GM06990 (cell line): ENCODE measurements at regions not wholly inside any gene's neighbourhood (a gene's known extent, or its start where the extent isn't known, plus 50 kb on each side); places are given as distances from the start of the nearest gene placed in this dataset.

Experiments
- DNase-seq: peaks from one replicate; pipeline ENCODE4 v3.0.0-alpha.2; 2011; ENCODE audit not compliant: insufficient read length; ENCODE audit errors: extremely low read depth
- H3K27me3 ChIP-seq: replicated peaks from 2 replicates; pipeline ENCODE4 v1.6.0; 2011; ENCODE audit warnings: low read length; ENCODE audit not compliant: control insufficient read depth, insufficient read depth
- H3K36me3 ChIP-seq: 2 replicates; pipeline ENCODE4 v1.5.1; 2011; ENCODE audit warnings: low read length; ENCODE audit not compliant: control insufficient read depth, insufficient read depth
- H3K4me3 ChIP-seq: replicated peaks from 2 replicates; pipeline ENCODE4 v1.5.1; 2011; ENCODE audit warnings: low read depth, mild to moderate bottlenecking, control low read depth, low read length
- CTCF ChIP-seq: IDR thresholded peaks from 2 replicates; pipeline ENCODE4 v1.5.1; 2011; ENCODE audit warnings: low read length, control low read depth, mild to moderate bottlenecking, inconsistent platforms; ENCODE audit not compliant: insufficient read depth, poor library complexity, severe bottlenecking

DNA sequence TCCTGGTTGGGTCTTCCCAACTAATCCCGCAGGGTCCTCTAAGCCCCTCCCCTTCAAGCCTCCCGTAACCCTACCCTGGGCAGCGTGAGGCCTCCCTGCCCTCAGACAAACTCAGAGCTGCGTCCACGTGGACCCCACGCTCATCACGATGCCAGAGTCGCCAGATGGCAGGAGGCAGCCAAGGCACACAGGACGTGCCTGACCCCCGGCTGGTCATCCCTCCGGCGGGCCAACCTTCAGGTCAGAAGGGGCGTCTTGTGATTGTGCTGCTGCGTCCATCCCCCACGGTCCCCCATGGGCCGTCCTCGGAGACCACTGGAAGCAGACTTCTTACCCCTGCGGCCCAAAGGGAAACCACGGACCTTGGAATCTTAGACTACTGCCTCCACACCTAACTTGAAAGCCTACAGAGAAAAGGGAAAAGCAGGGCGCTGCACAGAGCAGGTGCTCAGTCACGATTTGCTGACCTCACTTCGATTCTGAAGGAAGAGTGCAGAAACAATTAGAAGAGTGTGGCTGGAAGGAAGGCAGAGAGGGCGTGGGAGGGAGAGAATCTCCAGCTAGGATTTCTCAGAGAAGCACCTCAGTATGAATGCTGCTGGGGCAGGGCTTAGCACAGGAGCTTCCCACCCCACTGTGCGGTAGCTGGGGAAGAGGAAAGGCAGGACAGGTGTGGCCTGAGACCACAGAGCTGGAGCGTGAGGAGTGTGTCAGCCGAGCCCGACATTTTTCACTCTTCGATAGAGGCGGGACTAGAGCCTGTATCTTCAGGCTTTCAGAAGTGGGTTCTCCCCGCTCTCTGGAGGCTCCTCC lies 174.8 kb downstream of the ERCC6L2 start:
- Histone ChIP-seq H3K27me3 (peaks cover 2% of the 10 kb centered on the region; the same call in 1 of the 2 replicates), H3K4me3 (no peak overlapping the region), H3K36me3 (no peaks in the 10 kb centered on the region)
- no peak for TF ChIP-seq CTCF
- no peak for DNase-seq

DNA sequence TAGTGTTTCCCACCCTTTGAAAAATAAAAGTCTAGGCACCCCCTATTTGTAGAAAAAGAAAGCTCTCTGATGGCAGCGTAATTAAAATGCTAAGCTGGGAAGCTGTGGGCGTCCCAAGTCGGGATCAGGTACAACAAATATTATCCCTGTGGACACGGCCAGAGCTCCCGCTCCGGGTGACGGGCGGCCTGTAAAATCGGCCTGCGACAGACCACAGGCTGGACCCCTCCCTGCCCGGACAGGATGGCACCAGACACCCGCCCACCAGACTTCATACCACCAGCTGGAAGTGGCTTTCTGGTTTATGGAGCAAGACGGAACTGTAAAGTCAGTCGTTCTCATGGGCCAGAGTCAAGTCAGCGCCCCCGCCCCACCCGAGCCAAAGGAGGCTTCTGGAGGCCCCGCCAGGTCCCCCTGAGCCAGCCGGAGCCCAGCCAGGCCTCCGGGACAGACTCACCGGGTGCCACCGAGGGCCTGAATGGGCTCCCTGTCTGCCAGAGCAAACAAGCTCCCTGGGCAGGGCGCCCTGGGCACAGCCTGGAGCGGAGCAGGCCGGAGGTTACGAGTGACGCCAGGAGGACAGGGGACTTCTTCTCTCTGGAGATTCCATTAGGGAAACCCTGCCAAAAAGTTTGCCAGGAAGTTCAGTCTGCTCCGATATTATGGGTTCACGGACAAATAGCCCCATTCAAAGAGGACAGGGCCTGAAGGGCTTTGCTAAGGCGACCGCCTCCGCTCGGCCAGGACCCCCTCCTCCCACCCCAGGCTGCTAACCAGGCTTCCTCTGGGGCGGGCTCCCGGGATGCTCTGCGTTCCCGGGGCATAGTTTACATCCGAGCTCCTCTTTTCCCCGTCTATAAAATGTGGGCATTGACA lies 173.7 kb downstream of the ERCC6L2 start:
- TF ChIP-seq CTCF: no peak

DNA sequence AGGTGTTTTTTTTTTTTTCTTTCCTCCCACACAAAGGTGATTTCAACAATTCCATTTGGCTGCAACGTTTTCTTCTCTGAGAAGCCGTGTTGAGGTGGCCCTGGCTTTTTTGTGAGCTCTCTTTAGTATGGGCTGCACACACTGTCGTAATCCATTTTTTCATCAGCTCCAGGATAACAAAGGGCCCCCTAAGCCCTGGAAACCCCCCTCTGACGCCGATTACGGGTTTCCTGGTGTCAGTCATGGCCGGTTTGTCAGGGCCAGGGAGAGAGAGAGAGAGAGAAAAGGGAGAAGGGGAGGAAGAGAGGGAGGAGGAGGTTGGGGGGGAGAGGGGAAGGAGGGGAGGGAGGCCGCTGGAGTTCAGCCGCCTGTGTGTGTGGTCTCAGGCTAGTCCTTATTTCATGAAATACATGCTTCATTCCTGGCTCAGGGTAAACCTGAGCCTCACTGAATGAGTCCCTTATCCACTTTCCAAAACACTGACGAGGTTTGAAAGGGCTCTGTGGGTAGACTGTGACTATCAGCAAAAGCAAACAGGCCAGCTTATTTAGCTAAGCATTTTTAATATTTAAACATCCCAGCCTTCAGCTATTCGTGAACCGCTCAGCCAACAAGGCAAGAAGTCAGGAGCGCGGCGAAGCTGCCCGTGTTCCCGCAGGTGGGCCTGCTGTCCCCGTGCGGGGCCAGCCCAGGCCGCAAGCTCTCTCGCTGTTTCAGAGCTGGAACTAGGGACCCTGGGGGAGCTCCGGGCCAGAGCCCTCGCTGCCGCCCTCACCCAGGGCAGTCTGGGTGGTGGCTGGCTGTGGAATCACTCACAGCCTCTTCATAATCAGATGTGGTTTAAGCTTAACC lies 172.8 kb downstream of the ERCC6L2 start:
- DNase-seq: no peak
- H3K4me3 ChIP-seq: no peak overlapping the region
- TF ChIP-seq CTCF: no peak
- peaks cover 2% of the 10 kb centered on the region; the same call in 1 of the 2 replicates for H3K27me3 ChIP-seq
- H3K36me3 ChIP-seq: no peaks in the 10 kb centered on the region

More for the DNA sequence above, 173.7 kb downstream of the ERCC6L2 start:
- no peak for DNase-seq
- Histone ChIP-seq H3K4me3 (no peak overlapping the region), H3K27me3 (peaks cover 2% of the 10 kb centered on the region; the same call in 1 of the 2 replicates), H3K36me3 (no peaks in the 10 kb centered on the region)

DNA sequence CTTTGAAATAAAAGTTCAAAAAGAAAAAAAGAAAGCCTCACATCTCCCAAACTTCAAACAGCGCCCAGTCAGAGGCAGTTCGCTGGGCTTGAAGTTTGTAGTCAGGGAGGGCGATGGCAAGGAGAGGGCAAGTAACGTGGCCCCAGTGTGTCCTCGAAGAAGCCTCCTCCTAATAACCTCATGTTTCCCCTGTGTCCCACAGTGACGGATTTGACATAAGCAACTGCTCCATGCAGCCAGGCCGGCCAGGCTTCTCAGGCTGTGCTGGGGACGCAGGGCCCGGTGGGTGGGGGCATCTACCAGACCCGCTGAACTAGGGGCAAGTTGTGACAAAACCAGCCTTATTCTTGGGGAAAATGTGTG lies 172.2 kb downstream of the ERCC6L2 start:
- Histone ChIP-seq H3K4me3 (no peak overlapping the region), H3K36me3 (no peaks in the 10 kb centered on the region)
- DNase-seq: no peak

More for the DNA sequence above, 172.2 kb downstream of the ERCC6L2 start:
- peaks cover 2% of the 10 kb centered on the region; the same call in 1 of the 2 replicates for H3K27me3 ChIP-seq
- no peak for TF ChIP-seq CTCF
